ENCODE measurements at regions not wholly inside any gene's neighbourhood (a gene's known extent, or its start where the extent isn't known, plus 50 kb on each side); places are given as distances from the start of the nearest gene placed in this dataset.

DNA sequence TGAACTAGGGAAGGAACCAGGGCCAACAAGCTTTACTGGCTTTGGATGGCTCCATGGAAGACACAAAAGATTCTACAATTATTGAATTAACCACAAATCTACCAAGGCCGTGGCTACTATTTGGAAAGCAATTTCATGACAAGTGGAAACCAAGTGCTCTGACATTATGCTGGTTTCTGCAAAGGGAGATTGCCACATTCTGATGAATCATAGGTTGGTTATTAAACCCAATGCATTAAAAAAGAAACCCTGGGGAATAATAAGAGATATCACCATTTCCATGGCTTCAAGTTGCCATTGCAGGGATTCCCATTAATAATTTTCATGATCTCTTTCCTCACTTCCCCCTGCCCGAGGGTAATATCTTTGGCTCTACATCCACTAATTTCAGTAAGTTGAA is 359.2 kb upstream of the NCAM2 start:
- Histone ChIP-seq H3K27me3 (replicated peaks; ENCODE audit: insufficient read depth, low read length) (no peaks in the 10 kb centered on the region), H2AFZ (ENCODE audit: low read length) (no peak overlapping the region), H3K4me1 (ENCODE audit: low read length) (no peaks in the 10 kb centered on the region), H3K9ac (ENCODE audit: low read length) (no peak overlapping the region), H4K20me1 (ENCODE audit: insufficient read depth, low read length) (no peaks in the 10 kb centered on the region), H3K36me3 (replicated peaks; ENCODE audit: insufficient read depth, low read length) (no peaks in the 10 kb centered on the region), H3K79me2 (ENCODE audit: low read length) (no peaks in the 10 kb centered on the region), H3F3A (ENCODE audit: insufficient read depth, low read length) (no peaks in the 10 kb centered on the region), H3K9me2 (replicated peaks; ENCODE audit: insufficient read depth, low read length) (no peaks in the 10 kb centered on the region), H3K4me2 (ENCODE audit: low read depth, low read length) (no peak overlapping the region), H3K4me3 (ENCODE audit: low read length) (no peak overlapping the region), H3K27ac (ENCODE audit: low read length) (no peak overlapping the region), H3K9me3 (replicated peaks; ENCODE audit: insufficient read depth, low read length) (no peaks in the 10 kb centered on the region)
- no peak for DNase-seq
- TF ChIP-seq, protein P1, sequence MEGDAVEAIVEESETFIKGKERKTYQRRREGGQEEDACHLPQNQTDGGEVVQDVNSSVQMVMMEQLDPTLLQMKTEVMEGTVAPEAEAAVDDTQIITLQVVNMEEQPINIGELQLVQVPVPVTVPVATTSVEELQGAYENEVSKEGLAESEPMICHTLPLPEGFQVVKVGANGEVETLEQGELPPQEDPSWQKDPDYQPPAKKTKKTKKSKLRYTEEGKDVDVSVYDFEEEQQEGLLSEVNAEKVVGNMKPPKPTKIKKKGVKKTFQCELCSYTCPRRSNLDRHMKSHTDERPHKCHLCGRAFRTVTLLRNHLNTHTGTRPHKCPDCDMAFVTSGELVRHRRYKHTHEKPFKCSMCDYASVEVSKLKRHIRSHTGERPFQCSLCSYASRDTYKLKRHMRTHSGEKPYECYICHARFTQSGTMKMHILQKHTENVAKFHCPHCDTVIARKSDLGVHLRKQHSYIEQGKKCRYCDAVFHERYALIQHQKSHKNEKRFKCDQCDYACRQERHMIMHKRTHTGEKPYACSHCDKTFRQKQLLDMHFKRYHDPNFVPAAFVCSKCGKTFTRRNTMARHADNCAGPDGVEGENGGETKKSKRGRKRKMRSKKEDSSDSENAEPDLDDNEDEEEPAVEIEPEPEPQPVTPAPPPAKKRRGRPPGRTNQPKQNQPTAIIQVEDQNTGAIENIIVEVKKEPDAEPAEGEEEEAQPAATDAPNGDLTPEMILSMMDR (IDR thresholded peaks at IDR 0.05; ENCODE audit: low read length) = no peak
- TF ChIP-seq EZH2phosphoT487 (IDR thresholded peaks at IDR 0.05; ENCODE audit: low read length) = no peak
- no peak for TF ChIP-seq EZH2 (optimal IDR thresholded peaks at IDR 0.05; ENCODE audit: low read depth, low read length)

DNA sequence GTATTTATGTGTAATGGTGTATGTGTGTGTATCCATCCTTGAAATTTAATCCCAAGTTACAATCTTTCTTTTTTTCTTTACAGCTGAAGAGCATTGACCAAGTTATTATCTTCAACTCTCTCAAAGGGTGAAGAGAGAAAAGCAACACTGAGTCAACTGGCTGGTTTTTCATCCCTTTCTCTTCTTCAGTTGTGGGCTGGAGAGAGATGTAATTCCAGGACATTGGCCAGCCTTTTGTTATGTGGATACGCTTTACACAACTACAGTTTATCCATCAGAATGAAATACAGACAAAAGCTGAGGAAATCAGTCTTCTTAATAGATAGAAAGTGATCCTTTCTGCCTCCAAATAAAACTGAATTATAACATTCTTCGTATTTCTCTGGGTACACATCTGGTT is 357.0 kb upstream of the NCAM2 start:
- Histone ChIP-seq H3K36me3 (replicated peaks; ENCODE audit: insufficient read depth, low read length) (no peaks in the 10 kb centered on the region), H3K4me2 (ENCODE audit: low read depth, low read length) (no peak overlapping the region), H3K27ac (ENCODE audit: low read length) (no peak overlapping the region), H4K20me1 (ENCODE audit: insufficient read depth, low read length) (no peaks in the 10 kb centered on the region), H3F3A (ENCODE audit: insufficient read depth, low read length) (no peaks in the 10 kb centered on the region), H3K9ac (ENCODE audit: low read length) (no peak overlapping the region), H3K4me1 (ENCODE audit: low read length) (no peaks in the 10 kb centered on the region), H3K4me3 (ENCODE audit: low read length) (no peak overlapping the region), H3K9me2 (replicated peaks; ENCODE audit: insufficient read depth, low read length) (no peaks in the 10 kb centered on the region), H3K9me3 (replicated peaks; ENCODE audit: insufficient read depth, low read length) (no peaks in the 10 kb centered on the region), H3K79me2 (ENCODE audit: low read length) (no peaks in the 10 kb centered on the region), H3K27me3 (replicated peaks; ENCODE audit: insufficient read depth, low read length) (no peaks in the 10 kb centered on the region), H2AFZ (ENCODE audit: low read length) (no peak overlapping the region)
- TF ChIP-seq EZH2 (optimal IDR thresholded peaks at IDR 0.05; ENCODE audit: low read depth, low read length) = no peak
- TF ChIP-seq, protein P1 (IDR thresholded peaks at IDR 0.05; ENCODE audit: low read length) = no peak
- no peak for TF ChIP-seq EZH2phosphoT487 (IDR thresholded peaks at IDR 0.05; ENCODE audit: low read length)
- no peak for DNase-seq

DNA sequence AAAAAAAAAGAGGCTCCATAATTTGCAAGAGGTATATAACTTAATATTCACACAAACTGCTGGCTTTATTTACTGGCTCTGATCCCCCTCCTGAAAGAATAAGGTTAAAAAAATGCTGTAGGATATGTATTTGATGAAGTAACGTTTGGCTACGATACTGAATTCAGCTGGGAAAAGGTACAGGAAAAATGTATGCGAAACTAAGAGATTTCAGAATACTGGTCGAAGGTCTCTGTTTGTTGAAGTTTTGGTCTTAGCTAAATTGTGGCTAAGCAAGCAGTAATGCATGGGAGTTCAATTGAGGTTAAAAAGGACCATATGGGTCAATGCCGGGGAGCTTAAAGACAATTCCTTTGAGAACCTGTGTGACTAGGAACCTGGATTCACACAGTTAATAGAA is 355.5 kb upstream of the NCAM2 start:
- no peaks in the 10 kb centered on the region for H3K36me3 ChIP-seq (replicated peaks; ENCODE audit: insufficient read depth, low read length)
- H3K9me3 ChIP-seq (replicated peaks; ENCODE audit: insufficient read depth, low read length) = no peaks in the 10 kb centered on the region
- no peaks in the 10 kb centered on the region for H3K79me2 ChIP-seq (ENCODE audit: low read length)
- no peak overlapping the region for H2AFZ ChIP-seq (ENCODE audit: low read length)
- no peak for TF ChIP-seq EZH2 (optimal IDR thresholded peaks at IDR 0.05; ENCODE audit: low read depth, low read length)
- TF ChIP-seq, protein P1 (IDR thresholded peaks at IDR 0.05; ENCODE audit: low read length) = no peak
- no peak for TF ChIP-seq EZH2phosphoT487 (IDR thresholded peaks at IDR 0.05; ENCODE audit: low read length)
- H4K20me1 ChIP-seq (ENCODE audit: insufficient read depth, low read length) = no peaks in the 10 kb centered on the region
- H3K9ac ChIP-seq (ENCODE audit: low read length) = no peak overlapping the region
- H3K4me2 ChIP-seq (ENCODE audit: low read depth, low read length) = no peak overlapping the region
- no peaks in the 10 kb centered on the region for H3K9me2 ChIP-seq (replicated peaks; ENCODE audit: insufficient read depth, low read length)
- H3K4me3 ChIP-seq (ENCODE audit: low read length) = no peak overlapping the region
- DNase-seq = no peak
- H3K27me3 ChIP-seq (replicated peaks; ENCODE audit: insufficient read depth, low read length) = no peaks in the 10 kb centered on the region
- H3K27ac ChIP-seq (ENCODE audit: low read length) = no peak overlapping the region
- no peaks in the 10 kb centered on the region for H3F3A ChIP-seq (ENCODE audit: insufficient read depth, low read length)
- no peaks in the 10 kb centered on the region for H3K4me1 ChIP-seq (ENCODE audit: low read length)

All from MM.1S (cell line).